HL-60 (cell line): ENCODE measurements at regions not wholly inside any gene's neighbourhood (a gene's known extent, or its start where the extent isn't known, plus 50 kb on each side); places are given as distances from the start of the nearest gene placed in this dataset.

Source experiments
- GABPA ChIP-seq: IDR thresholded peaks from 2 replicates; pipeline ENCODE4 v1.6.1; 2012; ENCODE audit warnings: low read depth
- POLR2AphosphoS5 ChIP-seq: IDR thresholded peaks from 2 replicates; pipeline ENCODE4 v1.6.1; 2012; ENCODE audit warnings: low read depth
- TF ChIP-seq, protein P1 (sequence below): IDR thresholded peaks from one replicate; pipeline ENCODE4 v1.5.1; 2011; ENCODE audit warnings: low read length, control low read depth, inconsistent platforms; ENCODE audit not compliant: insufficient read depth
- TF ChIP-seq, protein P2 (sequence below): IDR thresholded peaks from 2 replicates; pipeline ENCODE4 v1.6.1; 2012; ENCODE audit warnings: low read depth; ENCODE audit not compliant: insufficient replicate concordance

- TF ChIP-seq POLR2AphosphoS5 = no peak
- TF ChIP-seq, protein P1, sequence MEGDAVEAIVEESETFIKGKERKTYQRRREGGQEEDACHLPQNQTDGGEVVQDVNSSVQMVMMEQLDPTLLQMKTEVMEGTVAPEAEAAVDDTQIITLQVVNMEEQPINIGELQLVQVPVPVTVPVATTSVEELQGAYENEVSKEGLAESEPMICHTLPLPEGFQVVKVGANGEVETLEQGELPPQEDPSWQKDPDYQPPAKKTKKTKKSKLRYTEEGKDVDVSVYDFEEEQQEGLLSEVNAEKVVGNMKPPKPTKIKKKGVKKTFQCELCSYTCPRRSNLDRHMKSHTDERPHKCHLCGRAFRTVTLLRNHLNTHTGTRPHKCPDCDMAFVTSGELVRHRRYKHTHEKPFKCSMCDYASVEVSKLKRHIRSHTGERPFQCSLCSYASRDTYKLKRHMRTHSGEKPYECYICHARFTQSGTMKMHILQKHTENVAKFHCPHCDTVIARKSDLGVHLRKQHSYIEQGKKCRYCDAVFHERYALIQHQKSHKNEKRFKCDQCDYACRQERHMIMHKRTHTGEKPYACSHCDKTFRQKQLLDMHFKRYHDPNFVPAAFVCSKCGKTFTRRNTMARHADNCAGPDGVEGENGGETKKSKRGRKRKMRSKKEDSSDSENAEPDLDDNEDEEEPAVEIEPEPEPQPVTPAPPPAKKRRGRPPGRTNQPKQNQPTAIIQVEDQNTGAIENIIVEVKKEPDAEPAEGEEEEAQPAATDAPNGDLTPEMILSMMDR = no peak
- no peak for TF ChIP-seq GABPA
- TF ChIP-seq, protein P2, sequence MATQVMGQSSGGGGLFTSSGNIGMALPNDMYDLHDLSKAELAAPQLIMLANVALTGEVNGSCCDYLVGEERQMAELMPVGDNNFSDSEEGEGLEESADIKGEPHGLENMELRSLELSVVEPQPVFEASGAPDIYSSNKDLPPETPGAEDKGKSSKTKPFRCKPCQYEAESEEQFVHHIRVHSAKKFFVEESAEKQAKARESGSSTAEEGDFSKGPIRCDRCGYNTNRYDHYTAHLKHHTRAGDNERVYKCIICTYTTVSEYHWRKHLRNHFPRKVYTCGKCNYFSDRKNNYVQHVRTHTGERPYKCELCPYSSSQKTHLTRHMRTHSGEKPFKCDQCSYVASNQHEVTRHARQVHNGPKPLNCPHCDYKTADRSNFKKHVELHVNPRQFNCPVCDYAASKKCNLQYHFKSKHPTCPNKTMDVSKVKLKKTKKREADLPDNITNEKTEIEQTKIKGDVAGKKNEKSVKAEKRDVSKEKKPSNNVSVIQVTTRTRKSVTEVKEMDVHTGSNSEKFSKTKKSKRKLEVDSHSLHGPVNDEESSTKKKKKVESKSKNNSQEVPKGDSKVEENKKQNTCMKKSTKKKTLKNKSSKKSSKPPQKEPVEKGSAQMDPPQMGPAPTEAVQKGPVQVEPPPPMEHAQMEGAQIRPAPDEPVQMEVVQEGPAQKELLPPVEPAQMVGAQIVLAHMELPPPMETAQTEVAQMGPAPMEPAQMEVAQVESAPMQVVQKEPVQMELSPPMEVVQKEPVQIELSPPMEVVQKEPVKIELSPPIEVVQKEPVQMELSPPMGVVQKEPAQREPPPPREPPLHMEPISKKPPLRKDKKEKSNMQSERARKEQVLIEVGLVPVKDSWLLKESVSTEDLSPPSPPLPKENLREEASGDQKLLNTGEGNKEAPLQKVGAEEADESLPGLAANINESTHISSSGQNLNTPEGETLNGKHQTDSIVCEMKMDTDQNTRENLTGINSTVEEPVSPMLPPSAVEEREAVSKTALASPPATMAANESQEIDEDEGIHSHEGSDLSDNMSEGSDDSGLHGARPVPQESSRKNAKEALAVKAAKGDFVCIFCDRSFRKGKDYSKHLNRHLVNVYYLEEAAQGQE = no peak
Observed at GRCh38 chr18:60898111-60898510, 435.1 kb upstream of the CDH20 start.
